Esophagus muscularis mucosa (tissue), 4 donors: ENCODE measurements at regions not wholly inside any gene's neighbourhood (a gene's known extent, or its start where the extent isn't known, plus 50 kb on each side); places are given as distances from the start of the nearest gene placed in this dataset.
A peak's percentile ranks its signal among the peaks of the same experiment; 100 is the strongest.

Experiments
- DNase-seq: peaks from one replicate; pipeline ENCODE4 v3.0.0-alpha.2; 2017; ENCODE audit errors: extremely low spot score
- H3K27ac ChIP-seq, 4 donors: fragments of 200-600 bp; sonication (generic); replicated peaks in 1 of 4; 1 replicate in 3 of 4; 2 replicates in 1 of 4; pipeline ENCODE4 v1.5.1; 2016 to 2019; ENCODE audit warnings: mild to moderate bottlenecking in 1 of 4
- H3K27me3 ChIP-seq, 4 donors: fragments of 200-600 bp; sonication (generic); one replicate each; pipeline versions ENCODE4 v1.5.1 to v1.6.0; 2016 to 2019
- H3K36me3 ChIP-seq, 4 donors: fragments of 200-600 bp; sonication (generic); one replicate each; pipeline ENCODE4 v1.5.1; 2016 to 2019
- H3K4me1 ChIP-seq, 4 donors: fragments of 200-600 bp; sonication (generic); one replicate each; pipeline ENCODE4 v1.5.1; 2016 to 2019
- H3K4me3 ChIP-seq, 4 donors: fragments of 200-600 bp; sonication (generic); 1 replicate in 2 of 4; 2 replicates in 2 of 4; pipeline ENCODE4 v1.5.1; 2016 to 2019; ENCODE audit warnings: mild to moderate bottlenecking in 4 of 4, moderate library complexity in 1 of 4
- H3K9me3 ChIP-seq, 4 donors: fragments of 200-600 bp; sonication (generic); 1 replicate in 3 of 4; 2 replicates in 1 of 4; pipeline ENCODE4 v1.5.1; 2016 to 2019
- CTCF ChIP-seq, 3 experiments: fragments of 200-600 bp in 2 of 3; fragments of 450-650 bp in 1 of 3; sonication (generic) in 2 of 3; IDR thresholded peaks; one replicate each; pipeline ENCODE4 v1.5.1; 2017 to 2019; ENCODE audit warnings: antibody characterized with exemption in 3 of 3, mild to moderate bottlenecking in 2 of 3, moderate library complexity in 1 of 3
- EP300 ChIP-seq: sonication (generic); formaldehyde crosslinking; IDR thresholded peaks from one replicate; pipeline ENCODE4 v1.6.1; 2017; ENCODE audit warnings: antibody characterized with exemption
- POLR2A ChIP-seq: fragments of 450-650 bp; IDR thresholded peaks from one replicate; pipeline ENCODE4 v1.6.1; 2017; ENCODE audit warnings: antibody characterized with exemption, moderate library complexity, mild to moderate bottlenecking, low read depth
- POLR2AphosphoS5 ChIP-seq, 2 donors: sonication (generic); formaldehyde crosslinking; IDR thresholded peaks; one replicate each; pipeline ENCODE4 v1.6.1; 2017; ENCODE audit warnings: antibody characterized with exemption in 2 of 2
- WGBS: methylation state at CpG from one replicate; pipeline ENCODE4 v1.1.5; 2018; 5-methylcytosine and 5-hydroxymethylcytosine counted together
- intact Hi-C: fragments of 100-400 bp; cut with DNase I; formaldehyde crosslinking; loops from one replicate; pipeline ENCODE4 v1.15.1; 2023

- no peak for DNase-seq
- WGBS = 64% methylated on average over 2 of the region's 2 CpGs
- intact Hi-C loops = no loop called here
- Histone ChIP-seq H3K27ac (no peak overlapping the region), H3K4me3 (no peak overlapping the region), H3K4me1 (no peaks in the 10 kb centered on the region), H3K27me3 (no peaks in the 10 kb centered on the region), H3K36me3 (no peaks in the 10 kb centered on the region), H3K9me3 (peaks cover 0 to 3% (median 0%) of the 10 kb centered on the region in 4 donors)
- TF ChIP-seq EP300 (no peak), POLR2AphosphoS5 (IDR thresholded peaks at IDR 0.05) (no peak), CTCF (IDR thresholded peaks at IDR 0.05) (no peak), POLR2A (no peak)
These were observed 271.5 kb upstream of the ZWINT start for GRCh38 chr10:56632537-56632936.

- Histone ChIP-seq H3K27ac (no peak overlapping the region), H3K36me3 (no peaks in the 10 kb centered on the region), H3K27me3 (no peaks in the 10 kb centered on the region), H3K4me3 (no peak overlapping the region), H3K4me1 (no peaks in the 10 kb centered on the region), H3K9me3 (no peaks in the 10 kb centered on the region)
- TF ChIP-seq CTCF (IDR thresholded peaks at IDR 0.05) (no peak), POLR2A (no peak), EP300 (no peak), POLR2AphosphoS5 (IDR thresholded peaks at IDR 0.05) (no peak)
- no peak for DNase-seq
- intact Hi-C loops = no loop called here
These were observed 263.0 kb upstream of the ZWINT start for GRCh38 chr10:56624082-56624481.

- H3K27ac ChIP-seq = no peak overlapping the region
- no peak overlapping the region for H3K4me3 ChIP-seq
- TF ChIP-seq EP300 (no peak), CTCF (IDR thresholded peaks at IDR 0.05) (no peak), POLR2AphosphoS5 (IDR thresholded peaks at IDR 0.05) (no peak), POLR2A (no peak)
- no peaks in the 10 kb centered on the region for H3K27me3 ChIP-seq
- no peak for DNase-seq
- 66% methylated on average over 2 of the region's 2 CpGs for WGBS
- H3K36me3 ChIP-seq = no peaks in the 10 kb centered on the region
- no peaks in the 10 kb centered on the region for H3K4me1 ChIP-seq
- intact Hi-C loops = no loop called here
- H3K9me3 ChIP-seq = no peaks in the 10 kb centered on the region
These were observed 262.0 kb upstream of the ZWINT start for GRCh38 chr10:56623064-56623463.

- H3K36me3 ChIP-seq = no peaks in the 10 kb centered on the region
- no peaks in the 10 kb centered on the region for H3K27me3 ChIP-seq
- no peak for DNase-seq
- intact Hi-C loops = no loop called here
- no peak for TF ChIP-seq EP300
- TF ChIP-seq POLR2AphosphoS5 (IDR thresholded peaks at IDR 0.05) = no peak
- no peak for TF ChIP-seq POLR2A
- TF ChIP-seq CTCF (IDR thresholded peaks at IDR 0.05) = no peak
- H3K27ac ChIP-seq = no peak overlapping the region
- no peaks in the 10 kb centered on the region for H3K4me1 ChIP-seq
- peak overlapping the region in 3 of 4 donors; percentile 19 to 36 (median 21) for H3K4me3 ChIP-seq
- 71% methylated on average over 2 of the region's 2 CpGs for WGBS
- H3K9me3 ChIP-seq = no peaks in the 10 kb centered on the region
These were observed 261.4 kb upstream of the ZWINT start for GRCh38 chr10:56622335-56622973.

- H3K27me3 ChIP-seq = no peaks in the 10 kb centered on the region
- WGBS = 75% methylated on average over 1 of the region's 1 CpG
- intact Hi-C loops = no loop called here
These were observed 245.1 kb upstream of the ZWINT start for GRCh38 chr10:56606202-56606601.

More at GRCh38 chr10:56606202-56606601, 245.1 kb upstream of the ZWINT start:
- Histone ChIP-seq H3K36me3 (no peaks in the 10 kb centered on the region), H3K27ac (no peak overlapping the region), H3K4me3 (no peak overlapping the region), H3K4me1 (no peaks in the 10 kb centered on the region), H3K9me3 (no peaks in the 10 kb centered on the region)
- no peak for DNase-seq
- TF ChIP-seq POLR2A (no peak), POLR2AphosphoS5 (IDR thresholded peaks at IDR 0.05) (no peak), CTCF (IDR thresholded peaks at IDR 0.05) (no peak)
